IMR-90 (cell line): ENCODE measurements at regions not wholly inside any gene's neighbourhood (a gene's known extent, or its start where the extent isn't known, plus 50 kb on each side); places are given as distances from the start of the nearest gene placed in this dataset.

Source experiments
- BHLHE40 ChIP-seq: fragments of 150-350 bp; IDR thresholded peaks from 2 replicates; pipeline ENCODE4 v1.6.1; 2016; ENCODE audit warnings: mild to moderate bottlenecking, low read depth, low read length
- CEBPB ChIP-seq: IDR thresholded peaks from 2 replicates; pipeline ENCODE4 v1.6.1; 2012; ENCODE audit warnings: low read depth, low read length, improper control_type of control experiment
- CHD1 ChIP-seq: IDR thresholded peaks from 2 replicates; pipeline ENCODE4 v1.6.1; 2012; ENCODE audit warnings: low read depth, low read length, improper control_type of control experiment
- CTCF ChIP-seq: conservative IDR thresholded peaks from 2 replicates; pipeline ENCODE4 v1.5.1; 2012; ENCODE audit warnings: mild to moderate bottlenecking, low read depth, low read length, improper control_type of control experiment
- ELK1 ChIP-seq: fragments of 150-350 bp; IDR thresholded peaks from 2 replicates; pipeline ENCODE4 v1.6.1; 2016; ENCODE audit warnings: low read depth, mild to moderate bottlenecking, low read length, moderate library complexity, borderline replicate concordance
- MAZ ChIP-seq: IDR thresholded peaks from 2 replicates; pipeline ENCODE4 v1.6.1; 2012; ENCODE audit warnings: low read depth, mild to moderate bottlenecking, low read length, improper control_type of control experiment, moderate library complexity, borderline replicate concordance
- MXI1 ChIP-seq: IDR thresholded peaks from 2 replicates; pipeline ENCODE4 v1.6.1; 2012; ENCODE audit warnings: low read depth, mild to moderate bottlenecking, low read length, moderate library complexity, borderline replicate concordance
- POLR2A ChIP-seq: IDR thresholded peaks from 2 replicates; pipeline ENCODE4 v1.6.1; 2012; ENCODE audit warnings: mild to moderate bottlenecking, low read depth, low read length
- RAD21 ChIP-seq: IDR thresholded peaks from 2 replicates; pipeline ENCODE4 v1.6.1; 2012; ENCODE audit warnings: low read length, improper control_type of control experiment
- RFX5 ChIP-seq: IDR thresholded peaks from 2 replicates; pipeline ENCODE4 v1.8.0; 2012; ENCODE audit warnings: low read depth, mild to moderate bottlenecking, low read length, moderate library complexity
- SMC3 ChIP-seq: fragments of 150-350 bp; IDR thresholded peaks from 2 replicates; pipeline ENCODE4 v1.6.1; 2016; ENCODE audit warnings: low read depth, mild to moderate bottlenecking, antibody characterized with exemption, low read length, moderate library complexity
- USF2 ChIP-seq: fragments of 150-350 bp; IDR thresholded peaks from 2 replicates; pipeline ENCODE4 v1.6.1; 2017; ENCODE audit warnings: mild to moderate bottlenecking, antibody characterized with exemption, low read length, low read depth

DNA sequence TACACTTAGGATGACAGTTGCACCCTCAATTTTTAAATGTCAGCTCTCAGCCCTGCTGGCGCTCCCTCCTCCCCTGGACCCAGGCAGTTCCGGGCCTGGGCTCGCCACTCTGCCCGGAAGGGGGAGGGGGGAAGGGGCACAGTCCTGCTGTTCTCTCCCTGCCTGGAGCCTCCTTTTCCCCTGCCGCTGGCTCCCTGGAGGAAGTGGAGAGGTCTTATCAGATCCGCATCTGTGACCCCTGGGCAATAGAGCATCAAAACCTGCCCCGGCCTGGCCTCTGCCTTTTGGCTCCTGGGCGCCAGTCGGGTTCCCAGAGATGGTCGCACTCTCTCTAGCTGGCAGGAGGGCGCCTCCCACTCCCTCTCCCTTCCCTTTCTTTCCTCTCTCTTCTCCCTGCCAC, 149.3 kb downstream of the IRF8 start:
- TF ChIP-seq CTCF (no peak), SMC3 (no peak), CHD1 (no peak), CEBPB (no peak), POLR2A (no peak), USF2 (no peak), RAD21 (no peak), MXI1 (no peak), RFX5 (no peak), MAZ (no peak), BHLHE40 (no peak), ELK1 (no peak)
